ENCODE measurements at regions not wholly inside any gene's neighbourhood (a gene's known extent, or its start where the extent isn't known, plus 50 kb on each side); places are given as distances from the start of the nearest gene placed in this dataset.

GRCh38 chr9:75814667-75815066 is 75.8 kb upstream of the PCSK5 start:
- no peak for TF ChIP-seq HMGXB4 (CRISPR knock-in tag; IDR thresholded peaks at IDR 0.05; ENCODE audit: borderline replicate concordance in 1 of 2, low read depth in 1 of 2)
- no peak for TF ChIP-seq CTCF (CRISPR knock-in tag; IDR thresholded peaks at IDR 0.05)
- no peak for TF ChIP-seq MYC (CRISPR knock-in tag; IDR thresholded peaks at IDR 0.05; ENCODE audit: borderline replicate concordance)
- no peak for TF ChIP-seq ZNF567 (CRISPR knock-in tag; IDR thresholded peaks at IDR 0.05; ENCODE audit: borderline replicate concordance)
- no peak for TF ChIP-seq ZBTB7A (CRISPR knock-in tag; IDR thresholded peaks at IDR 0.05)
- TF ChIP-seq ZNF839 (CRISPR knock-in tag; IDR thresholded peaks at IDR 0.05; ENCODE audit: borderline replicate concordance): no peak
- no peak for TF ChIP-seq MED1 (CRISPR knock-in tag; IDR thresholded peaks at IDR 0.05)
- TF ChIP-seq ARNT (IDR thresholded peaks at IDR 0.05): no peak
